Neural cell (in vitro differentiated cells): ENCODE measurements at regions not wholly inside any gene's neighbourhood (a gene's known extent, or its start where the extent isn't known, plus 50 kb on each side); places are given as distances from the start of the nearest gene placed in this dataset.

Source experiments
- EP300 ChIP-seq: fragments of 450-650 bp; conservative IDR thresholded peaks from 2 replicates; pipeline ENCODE4 v1.6.1; 2014; ENCODE audit warnings: antibody characterized with exemption, mild to moderate bottlenecking, moderate library complexity; ENCODE audit not compliant: poor library complexity, severe bottlenecking
- EZH2 ChIP-seq: fragments of 200-600, 300-800 bp; shearing (Covaris generic), sonication (generic); IDR thresholded peaks from 2 replicates; pipeline ENCODE4 v1.6.1; 2014; ENCODE audit warnings: antibody characterized with exemption, low read length, borderline replicate concordance, mild to moderate bottlenecking; ENCODE audit not compliant: insufficient read depth, poor library complexity, severe bottlenecking
- POLR2AphosphoS5 ChIP-seq: IDR thresholded peaks from 2 replicates; pipeline ENCODE4 v1.6.1; 2012
- RAD21 ChIP-seq: fragments of 450-650 bp; conservative IDR thresholded peaks from 2 replicates; pipeline ENCODE4 v1.6.1; 2014; ENCODE audit warnings: antibody characterized with exemption, mild to moderate bottlenecking, moderate library complexity
- SMC3 ChIP-seq: fragments of 450-650 bp; conservative IDR thresholded peaks from 2 replicates; pipeline ENCODE4 v1.6.1; 2014; ENCODE audit warnings: antibody characterized with exemption, mild to moderate bottlenecking, moderate library complexity; ENCODE audit not compliant: poor library complexity
- TF ChIP-seq, protein P1 (sequence below): fragments of 450-650 bp; IDR thresholded peaks from 2 replicates; pipeline ENCODE4 v1.5.1; 2014; ENCODE audit warnings: antibody characterized with exemption, mild to moderate bottlenecking, moderate library complexity; ENCODE audit not compliant: poor library complexity, severe bottlenecking

DNA sequence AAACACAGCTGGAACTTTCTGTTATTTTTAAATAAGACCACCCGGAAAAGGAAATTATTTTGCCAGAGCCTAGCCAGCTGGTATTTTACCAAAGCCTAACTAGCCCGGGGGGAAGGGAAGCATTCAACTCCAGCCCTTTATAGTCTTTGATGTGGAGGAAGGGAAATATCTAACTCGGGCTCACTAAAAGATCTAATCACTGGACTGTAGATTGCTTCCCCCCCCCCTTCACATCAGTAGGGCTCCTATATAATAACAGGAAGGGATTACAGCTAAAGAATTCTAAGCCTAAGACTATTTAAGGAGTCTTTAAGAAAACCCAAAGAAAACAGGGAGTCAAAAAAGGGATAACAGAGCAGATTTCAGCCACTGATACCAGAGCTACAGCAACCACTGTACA is 431.1 kb downstream of the KCNH5 start:
- TF ChIP-seq EP300 (no peak), RAD21 (no peak), SMC3 (no peak), POLR2AphosphoS5 (no peak), EZH2 (no peak)
- TF ChIP-seq, protein P1, sequence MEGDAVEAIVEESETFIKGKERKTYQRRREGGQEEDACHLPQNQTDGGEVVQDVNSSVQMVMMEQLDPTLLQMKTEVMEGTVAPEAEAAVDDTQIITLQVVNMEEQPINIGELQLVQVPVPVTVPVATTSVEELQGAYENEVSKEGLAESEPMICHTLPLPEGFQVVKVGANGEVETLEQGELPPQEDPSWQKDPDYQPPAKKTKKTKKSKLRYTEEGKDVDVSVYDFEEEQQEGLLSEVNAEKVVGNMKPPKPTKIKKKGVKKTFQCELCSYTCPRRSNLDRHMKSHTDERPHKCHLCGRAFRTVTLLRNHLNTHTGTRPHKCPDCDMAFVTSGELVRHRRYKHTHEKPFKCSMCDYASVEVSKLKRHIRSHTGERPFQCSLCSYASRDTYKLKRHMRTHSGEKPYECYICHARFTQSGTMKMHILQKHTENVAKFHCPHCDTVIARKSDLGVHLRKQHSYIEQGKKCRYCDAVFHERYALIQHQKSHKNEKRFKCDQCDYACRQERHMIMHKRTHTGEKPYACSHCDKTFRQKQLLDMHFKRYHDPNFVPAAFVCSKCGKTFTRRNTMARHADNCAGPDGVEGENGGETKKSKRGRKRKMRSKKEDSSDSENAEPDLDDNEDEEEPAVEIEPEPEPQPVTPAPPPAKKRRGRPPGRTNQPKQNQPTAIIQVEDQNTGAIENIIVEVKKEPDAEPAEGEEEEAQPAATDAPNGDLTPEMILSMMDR: no peak
